Stimulated activated CD8-positive, alpha-beta memory T cell treated with anti-CD3 and anti-CD28 coated beads, Interleukin-4, amount 100 ng/mL, for 48 hours (primary cell): ENCODE measurements at regions not wholly inside any gene's neighbourhood (a gene's known extent, or its start where the extent isn't known, plus 50 kb on each side); places are given as distances from the start of the nearest gene placed in this dataset.
"Not testable (repeated sequence)": the region's sequence is repeated elsewhere in the genome, so short reads cannot be mapped to it uniquely, and the experiment has no call there.

Source experiments
- DNase-seq: peaks from one replicate; pipeline ENCODE4 v3.0.0-alpha.2; 2020

DNA sequence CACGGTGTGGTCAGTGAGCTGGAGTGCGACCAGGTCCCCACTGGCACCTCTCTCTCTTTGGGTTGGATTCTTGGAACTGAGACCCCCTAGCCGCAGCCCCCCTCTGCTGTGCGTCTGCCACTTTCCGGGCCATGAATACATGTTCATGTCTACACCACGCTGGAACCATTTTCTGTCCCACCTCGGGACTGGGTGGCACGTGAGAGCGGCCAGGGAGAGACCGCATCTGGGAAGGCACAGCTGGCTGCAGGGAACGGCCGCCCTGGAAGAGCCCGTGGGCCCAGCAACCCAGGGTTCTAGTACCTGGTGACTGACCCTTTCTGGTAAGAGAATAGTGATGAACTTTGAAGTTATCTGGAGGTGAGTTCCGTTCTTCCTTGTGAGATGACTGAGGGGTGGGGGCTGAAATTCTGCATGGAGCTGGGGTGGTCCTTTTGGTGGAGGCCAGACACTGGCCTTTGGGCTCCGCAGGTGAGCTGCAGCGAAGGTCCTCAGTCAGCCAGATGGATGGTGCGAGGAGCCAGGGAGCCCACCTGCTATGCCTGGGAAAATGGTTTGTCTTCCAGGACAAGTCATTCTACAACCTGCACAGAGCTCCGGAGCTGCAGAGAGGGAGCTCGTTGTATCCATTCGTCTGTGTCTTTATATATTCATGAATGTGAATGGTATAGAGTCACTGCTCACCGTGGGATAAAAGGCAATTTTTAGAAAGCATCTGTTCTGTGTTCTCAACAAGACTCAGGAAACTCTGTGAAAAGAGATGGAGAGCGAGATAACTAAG, 223.5 kb downstream of the NDUFA10 start:
- DNase-seq = no peak

DNA sequence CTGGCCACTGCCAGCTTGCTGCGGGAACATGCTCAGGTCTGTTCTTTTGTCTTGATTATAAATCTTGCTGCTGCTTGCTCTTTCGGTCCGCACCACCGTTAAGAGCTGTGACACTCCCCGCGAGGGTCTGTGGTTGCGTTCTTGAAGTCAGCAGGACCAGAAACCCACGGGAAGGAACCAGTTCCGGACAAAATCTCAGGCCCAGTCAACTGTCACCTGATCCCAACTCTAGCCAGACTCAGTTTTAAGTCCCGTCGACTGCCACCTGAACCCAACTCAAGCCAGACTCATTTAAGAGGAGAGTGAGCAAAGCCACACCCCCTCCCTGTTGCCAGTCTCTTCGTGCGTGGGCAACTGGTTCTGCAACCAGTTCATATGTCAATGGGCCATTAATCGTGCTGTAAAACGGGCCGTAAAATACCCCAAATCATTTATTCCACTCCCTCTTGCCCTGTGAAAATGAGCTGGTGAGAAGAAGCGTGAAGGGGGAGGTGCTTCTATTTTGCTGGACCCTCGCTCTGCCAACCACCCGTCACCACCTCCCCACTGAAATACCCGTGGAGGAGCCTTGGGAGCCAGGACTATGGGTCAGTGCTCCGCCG, 224.3 kb downstream of the NDUFA10 start:
- DNase-seq = no peak

DNA sequence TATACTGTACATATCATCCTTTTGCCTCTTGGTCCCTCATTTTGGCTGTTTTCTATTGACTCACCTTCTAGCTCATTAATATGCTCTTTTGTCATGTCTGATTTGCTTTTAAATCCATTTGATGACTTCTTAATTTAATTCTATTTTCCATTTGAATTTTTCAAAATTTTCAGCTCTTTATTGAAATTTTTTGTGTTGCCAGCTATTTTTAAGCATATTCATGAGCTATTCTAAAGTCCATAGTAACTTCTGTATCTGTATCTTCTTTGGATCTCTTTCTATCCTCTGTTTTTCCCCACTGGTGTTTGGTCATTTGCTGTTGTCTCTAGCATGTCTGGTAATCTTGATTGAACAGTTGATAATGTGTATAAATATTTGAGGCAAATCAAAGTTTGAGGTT, 227.8 kb downstream of the NDUFA10 start:
- no peak for DNase-seq

DNA sequence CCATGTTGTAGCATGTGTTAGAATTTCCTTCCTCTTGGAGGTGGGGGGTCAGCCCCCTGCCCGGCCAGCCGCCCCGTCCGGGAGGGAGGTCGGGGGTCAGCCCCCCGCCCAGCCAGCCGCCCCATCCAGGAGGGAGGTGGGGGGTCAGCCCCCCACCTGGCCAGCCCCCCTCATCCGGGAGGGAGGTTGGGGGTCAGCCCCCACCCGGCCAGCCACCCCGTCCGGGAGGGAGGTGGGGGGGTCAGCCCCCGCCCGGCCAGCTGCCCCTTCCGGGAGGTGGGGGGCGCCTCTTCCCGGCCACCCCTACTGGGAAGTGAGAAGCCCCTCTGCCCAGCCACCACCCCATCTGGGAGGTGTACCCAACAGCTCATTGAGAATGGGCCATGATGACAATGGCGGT, 229.4 kb downstream of the NDUFA10 start:
- not testable (repeated sequence) for DNase-seq

DNA sequence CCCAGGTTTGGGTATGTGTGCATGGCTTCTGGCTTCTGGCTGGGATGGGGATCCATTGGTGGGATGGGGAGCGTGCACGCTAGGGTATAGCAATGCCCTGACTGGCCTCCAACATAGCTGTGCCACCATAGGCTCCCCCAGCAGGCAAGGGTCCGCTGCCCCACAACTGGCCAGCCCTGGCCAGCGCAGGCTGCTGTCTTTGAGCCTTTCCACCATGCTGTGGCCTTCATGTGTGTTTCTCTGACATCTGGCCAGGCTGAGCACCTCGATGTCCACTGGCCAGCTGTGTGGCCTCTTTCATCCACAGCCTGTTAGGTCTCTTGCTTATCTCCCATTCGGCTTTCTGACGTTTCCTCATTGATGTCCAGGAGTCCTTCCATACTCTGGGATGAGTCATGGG, 231.3 kb downstream of the NDUFA10 start:
- no peak for DNase-seq

DNA sequence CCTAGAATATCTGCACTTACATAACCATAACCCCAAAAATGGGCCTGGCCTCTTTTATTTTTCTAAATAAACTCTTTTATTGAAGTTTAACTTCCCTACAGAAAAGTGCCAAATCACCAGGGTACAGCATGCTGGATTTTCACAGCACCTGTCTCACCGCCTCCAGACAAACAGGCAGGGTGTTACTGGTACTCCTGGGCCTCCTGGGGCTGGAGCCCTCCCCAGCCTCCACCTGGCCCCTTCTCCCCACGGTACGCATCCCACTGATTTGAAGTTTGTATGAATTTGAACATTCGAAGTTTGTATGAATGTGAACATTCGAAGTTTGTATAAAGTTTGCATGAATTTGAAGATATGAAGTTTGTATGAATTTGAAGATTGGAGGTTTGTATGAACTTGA, 232.1 kb downstream of the NDUFA10 start:
- no peak for DNase-seq

DNA sequence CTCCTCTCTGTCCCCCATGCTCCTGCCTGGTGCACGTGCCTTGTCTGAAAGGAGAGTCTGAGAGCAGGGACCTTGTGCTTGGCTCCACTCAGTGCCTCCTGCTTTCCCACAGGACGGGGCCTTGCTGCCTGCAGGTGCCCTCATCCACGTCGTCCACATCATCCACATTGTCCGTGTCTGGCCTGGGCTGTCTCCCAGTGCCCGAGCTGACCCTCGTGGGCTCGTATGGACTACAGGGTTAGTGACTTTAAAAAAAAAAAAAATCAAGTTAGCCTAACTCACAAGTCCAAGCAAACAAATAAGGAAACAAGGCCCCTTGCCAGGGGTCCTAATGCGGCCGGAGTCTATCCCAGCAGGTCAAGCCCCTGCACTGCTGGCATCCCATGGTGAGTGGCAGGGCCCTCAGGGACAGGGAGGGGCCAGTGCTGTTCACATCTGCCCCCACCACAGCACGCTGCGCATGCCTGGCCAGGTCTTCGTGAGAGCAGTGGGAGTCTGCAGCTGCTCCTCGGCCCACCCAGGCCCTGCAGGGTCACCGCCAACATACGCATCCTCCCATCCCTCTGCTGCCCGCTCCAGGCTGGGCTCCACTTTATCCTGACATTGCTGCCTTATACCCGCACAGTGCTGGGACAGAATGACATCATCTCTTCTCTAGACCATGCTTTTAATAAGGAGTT, 232.6 kb downstream of the NDUFA10 start:
- no peak for DNase-seq

DNA sequence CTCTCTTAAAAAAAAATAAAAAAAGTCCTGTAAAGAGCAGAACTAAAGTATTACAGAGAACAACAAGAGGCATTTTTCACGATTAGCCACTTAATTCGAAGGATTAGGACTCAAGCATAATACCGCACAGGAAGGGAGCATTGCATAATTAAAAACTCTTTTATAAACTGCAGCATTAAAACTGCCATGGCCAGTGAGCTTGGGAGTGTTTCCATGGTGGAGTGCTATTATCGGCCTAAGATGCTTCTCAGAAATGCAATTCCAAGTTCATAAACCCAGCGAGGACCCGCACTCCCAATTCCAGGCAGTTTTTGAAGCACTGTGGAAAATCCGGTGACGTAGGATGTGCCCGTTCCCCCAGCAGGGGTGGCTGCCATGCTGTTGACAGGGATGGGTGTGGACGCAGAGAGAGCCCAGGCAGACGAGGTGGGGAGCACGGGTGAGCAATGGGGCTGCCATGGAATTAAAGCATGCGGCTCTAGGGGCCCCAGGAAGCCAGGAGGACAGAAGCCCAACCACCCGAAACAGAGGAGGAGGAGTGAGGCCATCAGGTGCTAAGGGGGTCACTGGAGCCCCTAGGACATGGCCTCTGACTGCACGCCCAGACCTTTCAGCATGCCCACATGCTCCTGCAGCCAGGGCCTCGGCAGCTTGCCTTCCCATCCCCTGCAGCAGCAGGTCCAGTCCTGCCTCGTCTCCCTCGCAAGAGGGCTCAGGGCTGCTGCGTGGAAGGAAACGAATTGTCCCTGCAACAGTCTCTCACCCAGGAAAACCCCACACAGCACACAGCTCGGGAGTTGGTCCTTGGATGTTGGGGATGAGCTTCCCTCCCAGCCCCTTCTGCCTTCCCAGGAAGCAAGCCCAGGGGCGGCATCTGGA, 233.4 kb downstream of the NDUFA10 start:
- DNase-seq = no peak

DNA sequence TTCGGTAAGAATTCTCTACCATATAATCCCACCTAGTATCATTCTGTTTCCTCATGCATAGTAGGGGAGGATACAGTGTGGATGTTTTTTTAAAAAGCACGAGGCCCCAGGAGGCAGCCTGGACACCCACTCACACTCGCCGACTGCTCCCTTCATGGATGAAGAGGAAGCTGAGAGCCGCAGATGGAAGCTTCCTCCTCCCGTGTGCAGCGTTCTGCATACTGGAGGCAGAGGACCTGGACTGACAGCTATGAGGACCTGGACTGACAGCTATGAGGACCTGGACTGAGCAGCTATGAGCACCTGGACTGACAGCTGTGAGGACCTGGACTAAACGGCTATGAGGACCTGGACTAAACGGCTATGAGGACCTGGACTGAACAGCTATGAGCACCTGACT, 234.4 kb downstream of the NDUFA10 start:
- DNase-seq = no peak

DNA sequence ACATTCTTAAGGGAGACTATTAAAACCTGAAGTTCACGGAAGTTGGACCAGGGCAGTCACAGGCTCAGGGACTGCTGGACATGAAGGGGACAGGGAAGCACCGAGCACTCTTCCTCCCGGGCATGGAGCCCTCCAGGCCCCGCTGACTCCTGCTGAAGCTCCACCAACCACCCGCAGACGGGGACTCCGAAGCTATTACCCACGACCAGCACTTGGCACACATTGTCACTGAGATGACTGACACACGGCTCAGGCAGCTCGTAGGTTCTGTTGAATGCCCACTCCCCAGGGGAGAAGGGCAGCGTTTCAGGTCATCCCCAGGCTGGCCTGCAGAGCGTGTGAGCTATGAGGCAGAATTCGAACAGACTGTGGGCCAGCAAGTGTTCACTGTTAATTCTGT, 234.8 kb downstream of the NDUFA10 start:
- DNase-seq = no peak

DNA sequence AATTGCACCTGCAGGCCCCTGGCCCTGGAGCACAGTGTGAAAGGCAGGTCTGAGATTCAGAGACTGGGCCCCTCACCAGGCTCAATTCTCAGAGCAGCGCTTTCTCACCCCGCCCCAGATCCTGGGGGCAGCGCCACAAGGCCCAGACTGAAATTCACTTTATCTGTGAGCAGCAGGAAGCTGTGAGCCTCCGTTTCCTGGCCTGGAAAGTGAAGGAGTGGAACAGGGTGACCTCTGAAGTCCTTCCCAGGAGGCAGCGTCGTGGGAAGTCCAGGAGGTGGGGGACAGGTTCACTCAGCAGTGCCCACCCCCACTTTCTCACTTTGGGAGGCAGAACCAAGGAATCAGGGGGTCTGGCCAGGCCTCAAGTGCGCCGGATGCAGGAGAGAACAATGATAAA, 235.4 kb downstream of the NDUFA10 start:
- no peak for DNase-seq

DNA sequence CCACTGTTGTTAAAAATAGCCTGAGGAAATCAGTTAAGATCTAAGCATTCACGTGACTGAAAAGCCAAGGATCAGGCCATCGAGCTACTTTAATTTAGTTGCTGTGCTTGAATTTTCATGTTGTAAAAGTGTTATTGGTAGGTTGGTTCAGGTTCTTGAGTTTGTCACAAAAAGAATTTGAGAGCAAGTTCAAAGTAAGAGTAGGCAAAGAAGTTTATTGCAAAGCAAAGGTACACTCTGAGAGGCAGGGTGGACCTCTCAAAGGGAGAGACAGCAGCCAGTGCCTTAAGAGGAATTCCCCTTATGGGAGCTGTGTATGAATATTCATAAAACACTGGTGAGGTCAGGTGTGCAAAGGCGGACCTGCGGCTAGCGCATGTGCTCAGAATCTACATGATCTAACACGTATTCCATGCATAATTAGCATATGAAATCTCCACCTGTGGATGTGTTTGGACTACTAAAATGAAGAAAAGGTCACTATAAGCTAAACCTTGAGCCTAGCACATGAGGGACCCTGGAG, 236.5 kb downstream of the NDUFA10 start:
- DNase-seq = no peak

DNA sequence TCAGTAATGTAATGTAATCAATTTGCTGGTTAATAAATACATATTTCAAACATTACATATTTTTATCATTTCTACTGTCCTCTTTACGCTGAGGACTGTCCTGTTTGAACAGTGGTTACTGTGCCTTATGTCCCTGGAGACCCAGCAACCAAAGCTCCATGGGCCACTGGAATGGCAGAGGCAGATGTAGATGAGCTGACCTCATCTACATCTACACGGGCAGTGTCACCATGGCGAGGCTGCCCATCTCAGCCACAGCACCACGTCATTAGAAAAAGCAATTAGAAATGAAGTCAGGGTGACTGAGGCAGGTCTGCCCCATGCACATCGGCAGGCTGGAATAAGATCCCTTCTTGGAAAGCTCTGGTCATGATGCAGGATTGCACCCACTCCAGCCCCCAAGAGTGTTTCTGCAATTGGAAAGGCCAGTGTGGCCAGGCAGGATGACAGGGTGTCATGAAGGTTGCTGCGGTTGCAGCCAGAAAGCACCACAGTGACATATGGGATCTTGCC, 237.5 kb downstream of the NDUFA10 start:
- DNase-seq = no peak

DNA sequence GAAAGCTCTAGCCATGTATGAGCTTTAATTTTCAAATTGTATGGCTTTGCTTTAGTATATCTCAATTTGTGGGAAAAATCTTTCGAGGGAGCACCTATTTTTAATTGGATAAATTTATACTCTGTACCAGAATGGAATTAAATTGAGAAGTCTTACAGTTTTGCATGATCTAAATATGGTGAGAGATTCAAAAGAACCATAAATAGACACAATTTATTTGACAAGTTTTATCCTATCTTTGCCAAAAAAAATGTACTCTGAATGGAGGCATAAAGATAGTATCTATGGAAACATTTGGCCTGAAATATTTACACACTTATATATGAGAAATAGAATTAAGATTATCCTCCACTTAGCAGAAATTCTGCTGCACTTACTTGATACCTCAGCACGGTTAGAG, 238.4 kb downstream of the NDUFA10 start:
- no peak for DNase-seq

DNA sequence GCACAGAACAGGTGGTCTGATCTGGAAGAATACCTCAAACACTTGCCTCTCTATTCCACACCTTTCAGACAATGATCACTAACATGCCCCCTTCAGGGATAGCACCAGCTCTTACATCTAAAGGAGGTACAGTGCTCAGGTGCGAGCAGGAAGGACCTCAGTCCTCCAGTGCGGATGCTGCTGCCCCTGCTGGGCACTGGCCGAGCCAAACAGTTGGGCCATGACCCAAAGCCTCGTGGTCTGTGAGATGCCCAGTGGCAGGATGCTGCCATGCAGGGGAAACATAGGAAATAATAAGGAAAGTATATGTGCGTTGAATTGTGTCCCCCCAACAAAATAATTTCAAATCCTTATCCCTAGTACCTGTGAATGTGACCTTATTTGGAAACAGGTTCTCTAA, 243.7 kb downstream of the NDUFA10 start:
- no peak for DNase-seq

DNA sequence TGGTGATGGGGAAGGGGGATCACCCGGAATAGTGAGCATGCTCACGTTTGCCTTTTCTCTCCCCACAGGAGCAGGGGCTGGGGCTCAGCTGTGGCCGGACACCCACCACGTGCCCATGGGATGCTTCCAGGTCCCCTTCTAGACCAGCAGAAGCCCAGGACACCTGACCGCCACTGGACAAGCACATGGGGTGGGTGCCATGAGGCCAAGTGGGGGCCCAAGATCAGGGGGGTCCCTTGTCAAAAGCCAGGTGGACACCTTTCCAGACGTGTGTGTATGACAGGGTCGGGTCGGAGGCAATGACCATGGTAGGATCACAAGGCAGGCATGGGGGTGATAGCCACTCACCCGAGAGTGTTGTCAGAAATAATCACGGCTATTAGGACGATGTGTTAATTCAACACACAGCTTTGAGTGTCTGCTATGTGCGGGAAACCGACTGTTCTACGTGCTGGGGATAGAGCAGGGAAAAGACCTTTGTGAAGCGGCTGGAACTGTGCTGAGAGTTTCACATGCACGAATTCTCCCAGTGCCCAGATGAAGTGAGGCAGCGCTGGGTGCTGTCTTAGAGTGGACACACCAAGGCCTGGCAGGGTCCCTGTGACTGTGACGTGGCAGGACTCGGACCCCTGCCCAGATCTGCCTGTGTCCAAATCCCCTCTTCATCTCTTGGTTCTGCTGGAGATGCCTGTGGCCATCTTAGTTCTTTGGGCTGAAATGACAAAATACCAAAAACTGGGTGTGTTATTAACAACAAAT, 244.7 kb downstream of the NDUFA10 start:
- DNase-seq = no peak

DNA sequence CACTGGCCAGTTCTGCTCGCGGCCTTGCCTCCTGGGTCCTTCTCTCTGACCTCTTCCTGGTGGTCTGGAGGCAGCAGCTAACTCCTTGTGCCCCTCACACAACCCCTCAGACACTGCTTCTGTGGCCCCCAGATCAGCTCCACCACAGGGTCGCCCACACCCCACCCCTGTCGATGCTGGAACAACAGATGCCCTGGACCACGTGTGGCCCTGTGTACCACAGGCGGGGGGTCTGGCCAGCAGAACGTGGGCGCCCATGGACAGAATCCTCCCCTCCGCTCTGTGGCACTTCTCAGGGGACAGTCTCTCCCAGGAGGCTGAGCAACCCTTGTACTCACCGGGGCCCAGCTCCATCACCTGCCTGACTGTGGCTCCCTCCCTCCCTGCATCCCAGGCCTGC, 245.6 kb downstream of the NDUFA10 start:
- DNase-seq = no peak

DNA sequence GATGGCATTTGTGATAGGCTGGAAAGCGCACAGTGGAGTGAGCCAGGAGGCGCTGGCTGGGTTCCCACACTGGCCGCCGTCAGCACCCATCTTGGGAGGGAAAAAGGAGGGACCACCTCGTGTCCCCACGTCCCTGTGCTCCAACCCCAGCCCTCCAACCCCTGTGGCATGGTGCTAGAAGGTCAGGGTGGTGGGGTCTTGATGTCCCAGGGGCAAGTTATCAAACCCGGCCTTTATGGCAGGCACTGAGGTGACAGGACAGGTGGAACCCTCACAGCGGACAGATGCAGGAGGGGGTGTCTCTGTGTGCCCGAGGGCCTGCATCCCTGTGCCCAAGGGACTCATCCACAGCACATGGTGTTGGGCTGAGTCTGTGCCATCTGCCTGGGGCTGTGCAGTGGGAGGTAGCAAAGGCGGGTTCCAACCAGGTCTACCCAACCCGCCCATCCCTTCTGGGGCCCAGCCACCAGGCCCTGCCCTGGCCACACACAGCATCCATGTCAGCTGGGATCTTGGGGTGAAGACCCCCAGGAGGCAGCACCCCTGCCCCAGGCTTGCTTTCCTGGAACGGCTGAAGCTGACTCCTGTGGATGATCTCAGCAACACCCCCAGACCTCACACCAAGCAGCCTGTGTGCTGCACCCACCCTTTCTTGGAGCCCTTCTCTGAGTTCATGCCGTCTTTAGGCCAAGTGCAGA, 246.1 kb downstream of the NDUFA10 start:
- DNase-seq = no peak

DNA sequence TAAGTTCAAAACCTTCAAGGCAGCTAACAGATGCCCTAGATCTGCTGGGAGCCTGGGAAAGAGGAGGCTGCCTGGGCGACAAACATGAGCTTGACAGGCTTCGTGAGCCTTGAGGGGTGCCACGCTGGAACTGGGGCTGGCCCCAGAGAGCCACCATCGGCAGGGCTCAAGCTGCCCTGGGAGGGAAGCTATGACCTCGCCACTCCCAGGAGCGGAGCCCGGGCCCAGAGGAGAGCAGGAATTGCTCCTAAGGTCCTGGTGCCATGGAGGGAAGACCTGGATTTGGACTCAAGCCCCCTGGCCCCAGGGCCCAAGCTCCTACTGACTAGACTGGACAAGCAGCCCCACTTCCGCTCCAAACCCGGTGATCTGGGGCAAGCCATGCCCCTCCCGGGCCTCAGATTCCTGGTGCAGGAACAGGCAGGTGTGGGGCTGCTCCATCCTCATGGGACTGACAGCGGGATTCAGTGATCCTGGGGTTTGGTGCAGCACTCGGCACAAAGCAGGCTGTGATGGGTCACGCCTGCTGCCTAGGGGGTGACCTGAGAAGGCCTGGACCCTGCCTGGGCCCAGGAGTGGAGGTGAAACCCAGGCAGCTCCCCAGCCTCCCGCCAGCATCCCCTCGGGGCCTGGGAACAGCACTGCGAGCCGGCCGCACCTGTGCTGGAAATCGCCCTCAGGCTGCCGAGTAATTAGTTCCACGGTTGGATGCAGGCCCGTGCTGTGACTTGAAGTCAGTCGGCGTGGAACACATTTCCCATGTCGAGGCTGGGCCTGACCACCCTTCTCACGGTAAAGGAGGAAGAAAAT, 246.9 kb downstream of the NDUFA10 start:
- DNase-seq = no peak

DNA sequence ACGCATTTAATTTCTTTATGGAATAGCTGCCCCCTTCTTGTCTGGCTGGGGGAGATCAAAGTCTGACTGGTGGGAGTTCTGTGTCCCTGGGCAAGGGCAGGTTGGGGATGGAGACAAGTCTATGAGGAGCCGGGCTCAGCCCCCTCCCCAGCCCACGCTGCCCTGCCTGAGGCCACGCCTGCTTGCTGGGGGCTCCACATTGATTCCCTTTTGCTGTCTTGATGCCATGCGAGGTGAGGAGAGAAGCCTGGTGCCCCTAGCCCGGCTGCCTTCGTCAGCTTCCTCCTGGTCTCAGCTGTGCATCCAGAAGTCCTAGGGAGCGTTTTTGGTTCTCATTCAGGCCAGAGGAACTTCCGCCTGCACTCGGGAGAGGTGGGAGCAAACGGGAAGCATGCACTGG, 247.9 kb downstream of the NDUFA10 start:
- DNase-seq = no peak
